Esophagus muscularis mucosa (tissue), 2 donors: ENCODE measurements at regions not wholly inside any gene's neighbourhood (a gene's known extent, or its start where the extent isn't known, plus 50 kb on each side); places are given as distances from the start of the nearest gene placed in this dataset.

Experiments used
- POLR2A ChIP-seq: fragments of 450-650 bp; IDR thresholded peaks from one replicate; pipeline ENCODE4 v1.6.1; 2017; ENCODE audit warnings: antibody characterized with exemption, moderate library complexity, mild to moderate bottlenecking, low read depth
- POLR2AphosphoS5 ChIP-seq, 2 donors: sonication (generic); formaldehyde crosslinking; IDR thresholded peaks; one replicate each; pipeline ENCODE4 v1.6.1; 2017; ENCODE audit warnings: antibody characterized with exemption in 2 of 2

DNA sequence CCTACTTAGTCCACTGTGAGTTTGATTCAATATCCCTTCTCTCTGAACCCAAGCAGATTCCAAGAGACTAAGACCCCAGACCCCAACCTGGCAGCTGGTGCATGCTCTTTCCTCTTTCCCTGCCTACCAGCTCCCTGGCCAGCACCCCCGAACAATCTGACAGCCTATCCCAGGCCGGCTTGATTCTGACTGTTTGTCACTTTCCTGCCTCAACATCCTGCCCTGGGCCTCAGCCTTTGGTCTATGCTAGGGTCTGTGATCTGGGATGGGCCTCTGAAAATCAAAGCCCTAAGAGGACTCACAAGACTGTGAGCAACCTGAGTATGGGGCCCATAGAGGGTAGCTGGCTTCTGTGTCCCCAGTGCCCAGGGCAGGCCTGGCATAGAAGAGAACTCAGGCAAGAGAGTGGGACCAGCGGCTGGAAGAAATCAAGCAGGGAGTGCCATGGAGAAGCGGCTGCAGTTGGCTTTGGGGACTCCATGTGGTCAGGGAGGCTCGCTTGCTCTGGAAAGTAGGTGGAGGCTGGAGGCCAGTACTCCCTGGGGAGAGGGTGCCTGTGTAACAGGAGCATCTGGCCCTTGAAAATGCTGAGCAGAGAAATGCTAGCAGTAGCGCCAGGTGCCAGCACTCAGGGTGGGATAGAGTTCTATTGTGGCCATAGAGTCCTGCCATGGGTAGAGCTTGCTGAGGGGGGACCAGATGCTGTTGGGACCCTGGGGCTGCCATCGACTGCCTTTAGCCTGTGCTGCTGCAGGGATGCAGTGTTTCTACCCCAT is 343.9 kb downstream of the DYSF start:
- no peak for TF ChIP-seq POLR2AphosphoS5 (IDR thresholded peaks at IDR 0.05)
- TF ChIP-seq POLR2A, result no peak
